HEK293T (cell line): ENCODE measurements at regions not wholly inside any gene's neighbourhood (a gene's known extent, or its start where the extent isn't known, plus 50 kb on each side); places are given as distances from the start of the nearest gene placed in this dataset.

Source experiments
- BHLHE40 ChIP-seq: fragments of 450-650 bp; IDR thresholded peaks from 2 replicates; pipeline ENCODE4 v1.6.1; 2016; ENCODE audit warnings: mild to moderate bottlenecking, moderate library complexity, borderline replicate concordance
- FOXK2 ChIP-seq: fragments of 450-650 bp; IDR thresholded peaks from 2 replicates; pipeline ENCODE4 v1.6.1; 2016; ENCODE audit warnings: mild to moderate bottlenecking
- FOXM1 ChIP-seq: fragments of 450-650 bp; IDR thresholded peaks from 2 replicates; pipeline ENCODE4 v1.6.1; 2017; ENCODE audit warnings: mild to moderate bottlenecking, borderline replicate concordance
- SP1 ChIP-seq: fragments of 450-650 bp; IDR thresholded peaks from 2 replicates; pipeline ENCODE4 v1.6.1; 2017
- SUZ12 ChIP-seq: fragments of 450-650 bp; IDR thresholded peaks from 2 replicates; pipeline ENCODE4 v1.6.1; 2016; ENCODE audit warnings: mild to moderate bottlenecking
- TARDBP ChIP-seq: fragments of 450-650 bp; IDR thresholded peaks from 2 replicates; pipeline ENCODE4 v1.6.1; 2016
- ZNF384 ChIP-seq: fragments of 450-650 bp; IDR thresholded peaks from 2 replicates; pipeline ENCODE4 v1.6.1; 2016

GRCh38 chr6:140597181-140597580 is 1222.7 kb upstream of the CITED2 start:
- TF ChIP-seq TARDBP (no peak), SP1 (no peak), FOXK2 (no peak), SUZ12 (no peak), FOXM1 (no peak), BHLHE40 (no peak), ZNF384 (no peak)
